Anterior cingulate cortex (tissue), 58 donors: ENCODE measurements at regions not wholly inside any gene's neighbourhood (a gene's known extent, or its start where the extent isn't known, plus 50 kb on each side); places are given as distances from the start of the nearest gene placed in this dataset.

Experiments used
- DNase-seq, 58 donors: peaks; one replicate each; lab custom pipeline; 2025; lab: John Stamatoyannopoulos, UW

DNA sequence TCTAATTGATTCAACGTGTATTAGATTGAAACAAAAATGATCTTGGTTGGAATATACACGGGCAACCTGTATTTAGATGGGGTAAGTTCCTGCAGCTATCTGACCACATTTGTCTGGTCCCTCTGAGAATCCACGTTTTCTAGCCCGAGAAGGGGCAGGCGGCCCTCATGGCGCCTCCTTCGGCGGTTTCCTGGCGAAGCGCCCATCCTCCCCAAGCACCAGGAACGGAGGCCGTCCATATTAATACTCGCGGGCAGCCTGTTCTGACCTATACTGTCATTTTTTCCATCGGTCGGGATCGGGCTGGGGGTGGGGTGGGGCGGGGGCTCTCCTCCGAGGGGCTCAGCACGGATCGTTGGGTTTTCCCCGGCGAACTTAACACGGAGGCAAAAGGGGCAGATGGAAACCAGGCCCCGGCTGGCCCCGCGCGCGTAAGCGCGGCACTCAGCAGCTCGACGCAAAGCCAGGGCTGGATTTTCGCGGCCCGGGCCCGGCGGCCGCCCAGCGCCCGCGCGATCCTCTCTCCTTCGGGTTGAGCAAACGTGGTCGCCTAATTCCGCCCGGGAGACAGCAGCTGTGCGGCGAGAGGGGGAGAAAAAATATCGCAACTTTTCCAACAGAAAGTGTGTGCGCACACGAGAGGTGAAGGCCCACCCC is 77.2 kb upstream of the BCOR start:
- peak in 19 of 58 donors; percentile 2 to 55 (median 31) for DNase-seq

DNA sequence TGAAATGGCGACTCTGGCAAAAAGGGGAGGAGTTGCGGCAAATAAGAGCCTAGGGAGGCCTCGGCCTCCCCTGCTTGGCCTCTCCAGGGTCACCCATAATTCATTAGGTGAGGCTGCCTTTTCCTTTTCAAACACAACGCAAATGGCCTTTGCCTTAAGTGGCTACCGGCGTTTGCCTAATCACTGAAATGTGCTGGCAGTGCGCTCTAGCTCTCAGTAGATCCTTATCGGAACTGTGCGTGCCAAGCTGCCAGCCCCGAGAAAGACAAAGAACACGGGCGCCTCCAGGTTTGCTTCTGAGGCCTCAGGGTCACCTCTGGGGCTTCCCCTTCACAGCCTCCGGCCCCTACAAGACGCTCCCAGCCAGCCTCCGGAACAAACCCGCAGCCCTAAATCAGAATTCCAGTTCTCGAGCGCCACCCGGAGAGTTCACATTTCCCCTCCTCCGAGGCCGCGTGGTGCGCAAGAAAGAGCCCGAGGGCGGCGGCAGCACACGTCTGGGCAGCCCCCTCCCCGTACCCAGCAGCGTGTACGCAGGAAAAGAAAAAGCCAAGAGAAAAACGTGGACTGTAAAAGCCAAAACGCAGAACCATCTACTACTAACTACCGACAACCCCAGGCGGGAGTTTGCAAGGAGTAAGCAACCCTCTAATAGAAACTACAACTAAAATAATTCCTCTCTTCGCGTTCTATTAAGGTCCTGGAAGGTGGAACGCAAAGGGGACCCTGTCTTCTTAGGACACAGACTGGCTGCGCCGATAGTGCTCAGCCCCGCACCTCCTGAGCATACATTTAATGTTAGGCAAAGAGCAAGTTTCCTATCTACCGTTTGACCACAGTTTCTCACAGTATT is 76.5 kb upstream of the BCOR start:
- peak in 6 of 58 donors; percentile 5 to 18 (median 6) for DNase-seq

DNA sequence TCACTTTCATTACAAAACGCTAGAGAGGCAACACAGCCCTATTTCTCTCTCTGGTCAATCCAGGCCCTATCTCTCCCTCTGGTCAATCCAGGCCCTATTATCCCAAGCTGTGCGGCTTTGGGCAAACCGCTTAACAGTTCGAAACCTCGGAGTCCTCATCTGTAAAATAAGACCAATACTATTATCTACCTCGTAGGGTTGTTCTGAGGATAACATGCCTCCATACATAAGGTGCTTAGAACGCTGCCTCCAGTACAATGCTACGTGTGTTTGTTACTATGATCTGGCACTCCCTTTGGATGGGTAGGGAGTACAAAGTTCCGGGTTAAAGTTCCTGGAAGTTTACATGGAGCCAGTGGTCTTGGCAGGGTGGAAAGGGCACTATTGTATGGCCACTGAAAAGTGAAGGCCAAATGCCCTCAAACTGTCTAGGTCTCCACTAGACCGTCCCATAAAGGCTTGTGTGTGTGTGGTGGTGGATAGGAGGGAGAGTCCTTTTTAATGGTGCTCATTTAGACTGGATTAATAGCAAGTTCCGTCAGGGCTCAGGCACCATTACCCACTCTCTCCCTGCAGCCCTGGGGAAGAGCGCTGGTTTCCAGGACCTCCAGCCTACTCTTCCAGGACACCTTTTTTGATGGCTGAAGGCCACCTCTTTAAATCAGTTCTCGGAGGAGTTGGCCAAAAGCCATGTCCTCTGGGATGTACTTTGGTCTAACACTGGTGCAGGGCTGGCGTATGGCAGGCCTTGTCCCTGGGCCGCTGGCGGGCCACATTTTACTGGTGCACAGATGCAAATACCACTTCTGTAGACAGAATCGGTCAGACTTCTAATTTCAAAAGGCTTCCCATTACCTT is 75.6 kb upstream of the BCOR start:
- DNase-seq: no peak

DNA sequence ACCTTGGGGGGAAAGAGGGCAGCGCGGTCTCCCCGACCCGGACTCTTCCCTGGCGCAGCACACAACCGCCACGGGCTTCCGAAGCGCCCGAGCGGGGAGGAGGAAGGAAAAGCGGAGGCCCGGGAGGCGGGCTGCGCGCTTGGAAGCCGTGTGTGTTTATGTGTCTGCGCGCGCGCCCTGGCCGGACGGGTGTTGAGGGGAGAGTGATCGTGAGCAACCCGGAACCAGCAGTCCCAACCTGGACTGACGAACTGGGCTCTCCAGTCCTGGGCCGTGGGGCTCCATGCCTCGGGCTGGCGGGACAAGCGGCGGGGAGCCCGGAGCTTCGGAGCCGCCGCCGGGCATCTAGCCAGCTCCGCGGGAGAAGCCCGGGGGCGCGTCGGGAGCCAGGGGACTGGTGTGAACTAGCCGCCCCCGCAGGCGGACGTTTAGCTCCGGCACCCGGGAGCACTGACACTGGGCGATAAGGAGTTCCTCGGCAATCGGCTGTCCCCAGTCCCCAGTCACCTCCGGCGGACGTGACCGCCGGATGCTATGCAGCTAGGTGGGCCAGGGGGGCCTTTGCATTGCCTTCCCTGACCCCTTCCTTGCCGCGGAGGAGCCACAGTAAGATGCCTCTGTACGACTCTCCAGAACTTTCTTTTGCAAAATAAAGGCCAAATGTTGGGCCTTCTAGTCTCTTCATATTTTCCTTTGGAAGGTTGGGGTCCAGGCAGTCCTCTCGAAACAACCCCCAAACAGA is 74.8 kb upstream of the BCOR start:
- peak in 11 of 58 donors; percentile 1 to 38 (median 16) for DNase-seq

DNA sequence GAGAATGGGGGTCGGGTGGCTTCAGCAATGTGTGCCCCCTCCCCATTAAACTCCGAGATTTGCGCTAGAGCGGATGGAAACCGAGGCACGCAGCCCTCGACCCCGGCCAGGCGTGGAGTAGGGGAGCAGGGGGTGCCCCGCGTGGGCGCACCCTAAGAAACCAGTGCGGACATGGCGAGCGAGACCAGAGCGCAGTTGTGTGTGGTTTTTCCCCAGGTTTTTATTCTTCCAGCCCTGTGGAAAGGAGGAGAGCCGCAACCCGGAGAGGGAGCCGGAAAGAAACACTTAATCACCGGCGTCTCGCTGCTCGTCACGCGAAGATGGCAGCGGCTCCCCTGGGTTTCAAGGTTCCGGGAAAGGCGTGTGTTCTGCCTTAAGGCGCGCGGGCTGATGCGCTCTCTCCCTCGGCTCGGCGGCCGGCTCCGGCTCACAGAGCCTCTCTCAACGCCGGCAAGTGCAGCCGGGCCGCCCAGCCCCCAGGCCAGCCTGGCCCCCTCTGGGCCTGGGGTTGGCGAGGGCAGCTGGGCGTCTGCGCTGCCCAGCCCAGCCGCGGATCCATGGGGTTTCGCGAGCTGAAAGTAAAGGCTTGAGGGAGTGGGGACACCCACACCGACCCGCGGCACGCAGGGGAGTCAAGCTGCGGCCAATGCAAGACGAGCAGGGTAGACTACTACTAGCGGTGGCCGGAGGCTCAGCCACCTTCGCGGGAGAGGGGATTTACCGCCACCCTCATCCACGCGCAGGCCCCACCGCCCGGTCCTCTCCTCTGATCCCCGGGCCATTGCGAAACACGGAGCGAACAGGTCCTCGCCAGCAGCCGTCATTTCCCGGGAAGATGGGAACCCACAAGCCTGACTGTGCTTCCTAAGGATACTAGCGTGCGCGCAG is 74.0 kb upstream of the BCOR start:
- peak in 11 of 58 donors; percentile 1 to 39 (median 19) for DNase-seq

DNA sequence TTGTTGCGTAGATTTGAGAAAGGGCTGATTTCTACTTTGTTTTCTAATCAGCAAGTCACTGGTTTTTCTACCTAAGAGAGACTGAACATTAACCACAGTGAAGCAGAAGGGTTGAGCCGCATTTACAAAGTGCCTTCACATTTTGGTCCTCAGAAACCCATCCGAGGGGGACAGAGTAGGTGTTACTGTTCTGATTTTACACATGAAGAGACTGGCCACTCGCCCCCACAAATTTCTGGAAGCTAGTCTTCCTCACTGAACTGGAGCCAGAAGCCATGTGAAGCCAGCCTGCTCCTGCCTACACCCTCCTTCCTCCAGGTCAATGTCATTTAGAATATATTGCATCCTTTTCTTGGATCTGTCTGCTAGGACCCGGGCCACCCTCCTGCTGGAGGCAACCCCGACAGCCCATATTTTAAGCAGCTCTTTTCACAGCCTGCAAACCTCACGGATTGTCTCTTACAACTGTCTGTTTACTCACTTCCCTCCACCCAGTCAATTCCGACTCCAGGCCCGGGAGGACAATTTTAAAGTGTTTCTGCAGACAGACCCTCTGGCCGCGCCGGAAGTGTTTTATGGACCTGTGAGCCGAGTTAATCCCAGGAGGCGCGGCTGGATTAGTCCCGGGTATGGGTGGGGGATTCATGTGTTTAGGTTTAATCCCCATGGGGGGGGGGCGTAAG is 73.2 kb upstream of the BCOR start:
- DNase-seq: no peak

DNA sequence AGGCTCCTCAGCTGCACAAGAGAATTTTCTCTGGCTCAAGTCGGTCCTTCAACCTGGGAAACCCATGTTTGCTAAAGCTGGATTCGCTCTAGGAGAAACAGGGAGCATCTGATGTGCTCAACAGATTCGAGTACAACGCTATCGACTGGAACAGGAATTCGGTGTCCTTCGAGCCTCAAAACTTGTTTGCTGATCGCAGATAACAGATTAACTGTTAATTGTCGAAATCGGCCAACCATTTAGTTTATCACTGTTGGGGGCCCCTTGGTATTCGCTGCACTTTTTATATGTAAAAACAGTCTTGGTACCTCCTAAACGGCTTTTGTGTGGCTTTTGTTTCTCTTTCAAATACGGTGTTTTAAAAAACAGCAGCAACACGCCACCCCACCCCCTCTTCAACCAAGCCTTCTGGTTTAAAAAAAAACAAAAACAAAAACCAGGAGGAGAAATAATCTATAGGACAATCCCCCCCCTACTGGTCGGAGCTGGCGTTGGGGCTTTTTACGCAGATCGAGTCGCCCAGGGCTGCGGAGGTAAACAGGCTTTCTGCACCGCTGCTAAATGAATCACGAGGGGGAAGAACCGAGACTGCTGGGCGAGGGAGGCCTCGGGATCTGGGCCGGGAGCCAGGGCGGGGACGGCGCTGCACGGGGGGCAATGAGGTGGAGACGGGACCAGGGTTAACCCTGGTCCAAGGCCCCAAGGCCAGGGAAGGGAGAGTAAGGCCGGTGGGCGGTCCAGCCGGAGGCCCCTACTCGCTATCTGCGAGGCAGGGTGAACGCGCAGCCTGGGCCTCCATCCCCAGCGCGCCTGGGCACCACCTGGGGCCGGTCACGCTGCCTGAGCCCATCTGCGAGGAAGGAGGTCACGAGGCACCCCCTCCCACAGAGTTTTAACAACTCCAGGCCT is 71.7 kb upstream of the BCOR start:
- DNase-seq: no peak

DNA sequence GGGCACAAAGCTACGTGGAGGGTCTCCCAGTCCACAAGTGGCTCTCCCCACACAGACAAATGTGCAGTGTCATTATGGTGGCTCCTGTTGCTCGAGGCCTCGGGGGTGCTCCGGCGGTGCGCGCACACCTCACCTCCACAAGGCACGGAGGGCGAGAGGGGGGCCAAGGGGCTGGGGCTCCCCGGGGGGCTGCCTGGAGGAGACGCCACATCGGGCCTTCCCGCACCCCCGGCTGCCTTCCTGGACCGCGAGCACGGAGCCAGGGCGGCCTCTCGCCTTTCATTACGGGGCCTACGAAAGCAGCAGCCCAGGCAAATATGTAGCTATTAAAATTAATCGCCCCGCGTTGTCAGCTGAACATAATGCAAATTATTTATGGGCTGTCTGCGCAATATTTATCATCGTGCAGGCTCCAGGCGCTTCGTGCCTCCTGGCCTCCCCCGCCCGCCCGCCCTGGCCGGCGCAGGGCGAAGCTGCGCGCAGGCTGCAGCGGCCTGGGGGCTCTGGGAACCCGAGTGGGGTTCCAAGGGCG is 70.8 kb upstream of the BCOR start:
- DNase-seq: no peak

DNA sequence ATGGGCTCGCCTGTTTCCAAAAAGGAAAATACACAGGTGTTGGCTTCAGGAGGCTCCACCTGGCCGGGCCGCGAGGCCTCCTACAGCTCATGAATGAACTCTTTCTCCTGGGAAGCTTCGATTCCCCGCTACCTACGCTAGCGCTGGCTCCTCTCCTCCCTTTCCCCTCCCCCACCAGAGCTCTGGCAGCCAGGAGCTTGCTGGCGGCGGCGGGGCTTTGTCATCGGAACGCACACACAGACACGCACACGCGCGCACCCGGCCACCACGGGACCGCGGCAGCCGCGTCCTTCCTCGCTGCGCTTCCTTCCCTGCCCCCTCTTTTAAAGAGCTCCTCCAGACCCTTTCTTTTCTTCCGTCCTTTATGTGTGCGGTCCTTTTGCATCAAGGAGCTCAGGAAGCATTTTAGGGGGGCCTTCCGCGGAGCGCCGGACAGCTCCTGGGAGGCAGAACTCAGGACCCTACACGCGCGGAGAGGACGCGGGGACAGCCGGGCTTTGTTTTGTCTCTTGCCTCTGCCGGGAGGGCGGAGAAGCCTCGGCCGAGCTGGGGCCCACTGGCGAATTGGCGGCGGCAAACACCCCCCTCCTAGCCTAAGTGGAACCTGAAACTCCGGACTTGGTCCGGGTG is 70.2 kb upstream of the BCOR start:
- peak in 20 of 58 donors; percentile 1 to 36 (median 14) for DNase-seq

DNA sequence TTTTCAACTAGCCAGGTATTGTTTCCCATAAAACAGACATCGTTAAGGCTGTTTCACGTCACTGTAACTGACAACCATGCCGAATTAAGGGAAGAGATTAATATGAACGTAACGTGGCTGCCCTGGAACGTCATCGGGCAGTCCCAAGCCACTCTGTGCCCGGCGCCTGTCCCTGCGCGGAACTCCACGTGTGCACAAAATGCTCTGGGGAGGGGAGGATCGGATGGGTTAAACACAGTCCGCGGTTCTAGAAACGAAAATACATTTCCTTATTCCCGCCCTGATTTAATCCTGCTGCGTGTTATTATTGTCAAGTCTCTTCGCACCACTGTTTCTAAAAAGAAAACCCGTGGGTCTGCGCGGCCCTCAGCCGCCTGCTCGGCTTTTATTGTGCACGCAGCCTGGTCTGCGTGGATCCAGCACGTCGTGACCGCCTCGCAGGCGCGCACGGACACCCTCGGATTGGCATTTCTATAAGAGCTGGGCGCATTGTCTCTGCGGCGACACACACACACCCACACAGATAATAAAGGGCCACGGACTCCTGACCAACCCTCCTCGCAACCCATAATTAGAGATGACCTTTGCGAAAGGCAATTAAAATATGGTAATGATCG is 69.6 kb upstream of the BCOR start:
- no peak for DNase-seq

DNA sequence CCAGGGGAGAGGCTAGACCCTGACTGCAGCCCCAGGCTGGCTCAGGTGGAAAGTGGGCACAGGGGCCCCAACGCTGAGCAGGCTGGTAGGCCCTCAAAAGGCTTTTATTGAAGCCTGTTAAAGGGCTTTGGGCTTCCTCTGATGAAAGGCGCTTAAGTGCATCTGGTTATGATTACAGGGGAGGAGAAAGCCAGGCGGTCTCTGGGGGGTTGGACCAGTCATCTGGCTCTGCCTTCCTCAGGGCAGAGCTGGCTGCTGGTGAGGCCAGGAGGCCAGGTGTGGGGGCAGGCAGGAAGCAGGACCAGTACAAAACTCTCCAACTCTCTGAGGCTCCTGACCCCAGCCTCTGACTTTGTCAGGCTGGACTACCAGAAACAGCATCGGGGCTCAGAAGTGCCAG is 68.8 kb upstream of the BCOR start:
- DNase-seq: no peak

DNA sequence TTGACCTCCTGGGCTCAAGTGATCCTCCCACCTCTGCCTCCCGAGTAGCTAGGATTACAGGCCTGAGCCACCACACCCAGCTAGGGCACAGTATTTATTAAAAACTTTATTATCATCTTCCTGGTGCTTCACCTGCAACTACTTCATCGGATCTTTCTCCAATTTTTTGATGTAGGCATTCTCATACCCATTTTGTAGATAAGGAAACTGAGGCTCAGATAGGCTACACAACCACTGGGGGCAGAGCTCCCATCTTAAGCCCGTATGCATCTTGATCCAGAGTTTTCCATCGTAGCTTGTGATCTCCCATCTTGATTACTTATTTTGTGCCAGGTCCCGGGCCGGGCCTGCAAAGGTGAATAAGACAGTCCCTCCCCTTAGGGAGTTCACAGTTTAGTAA is 68.1 kb upstream of the BCOR start:
- DNase-seq: no peak

DNA sequence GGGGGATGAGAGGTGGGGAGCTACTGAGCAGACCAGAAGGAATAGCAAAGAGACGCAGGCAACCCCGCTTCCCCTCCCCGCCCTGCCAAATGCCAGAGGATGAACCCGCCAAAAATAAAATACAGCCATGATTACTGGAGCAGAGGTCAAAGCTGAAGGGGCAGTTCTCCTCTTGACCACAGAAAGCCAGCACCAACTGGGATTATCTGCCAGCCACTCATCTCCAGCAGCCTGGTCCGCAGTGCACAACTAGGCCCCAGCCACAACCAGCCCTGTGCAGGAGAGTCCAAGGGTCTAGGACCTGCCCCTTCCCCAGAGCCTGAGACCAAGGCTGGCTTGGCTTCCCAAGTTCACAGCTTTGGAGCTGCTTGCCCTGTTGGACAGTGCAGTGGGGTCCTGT is 67.4 kb upstream of the BCOR start:
- no peak for DNase-seq

DNA sequence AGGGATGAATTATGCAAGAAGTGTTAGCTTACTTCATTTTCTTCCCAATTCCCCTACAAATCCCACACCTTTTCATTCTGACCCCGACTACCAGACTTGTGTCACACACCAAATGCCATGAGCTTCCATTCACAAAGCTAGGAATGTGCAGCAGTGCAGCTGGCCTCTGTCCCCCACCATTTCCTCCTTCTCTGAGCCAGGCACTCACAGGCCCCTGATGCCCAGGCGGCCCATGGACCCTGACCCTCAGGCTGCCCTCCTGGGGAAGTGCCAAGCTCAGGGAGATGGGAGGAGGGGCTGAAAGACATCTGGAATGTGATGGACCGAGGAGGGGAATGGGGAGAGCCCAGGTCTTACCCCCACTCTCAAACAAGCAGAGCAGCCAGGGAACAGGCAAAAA is 67.0 kb upstream of the BCOR start:
- DNase-seq: no peak

DNA sequence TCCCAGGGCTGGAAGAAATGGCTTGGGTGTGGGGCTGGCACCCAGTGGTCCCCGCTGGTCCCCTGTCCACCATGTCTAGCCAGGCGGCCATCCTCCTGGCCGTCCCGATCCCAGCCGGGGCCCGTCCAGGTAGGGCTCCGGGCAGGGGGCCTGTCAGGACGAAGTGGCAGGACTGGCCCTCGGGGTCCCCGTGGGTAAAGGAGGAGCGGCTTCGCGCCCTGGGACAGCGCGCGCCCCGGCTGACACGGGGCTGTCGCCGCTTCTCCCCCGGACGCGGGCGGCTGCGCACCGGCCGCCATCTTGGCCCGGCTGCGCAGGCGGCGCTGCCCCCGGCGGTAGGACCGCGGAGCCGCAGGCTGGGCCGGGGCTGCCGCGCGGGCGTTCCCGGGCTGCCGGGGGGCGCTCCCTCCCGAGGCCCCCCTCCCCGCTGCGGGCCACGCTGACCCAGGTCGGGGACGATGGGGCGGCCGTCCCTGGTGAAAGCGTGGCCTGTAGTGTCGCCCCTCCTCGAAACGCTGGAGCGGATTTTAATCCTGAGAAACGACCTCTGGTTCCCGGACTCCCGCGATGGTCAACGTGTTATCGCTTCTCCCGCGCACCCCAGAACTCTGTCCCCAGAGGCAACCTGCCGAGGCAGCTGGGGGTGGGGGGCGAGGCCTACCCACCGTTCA is 60.4 kb upstream of the BCOR start:
- peak in 14 of 58 donors; percentile 4 to 45 (median 19) for DNase-seq
